ENCODE measurements at regions not wholly inside any gene's neighbourhood (a gene's known extent, or its start where the extent isn't known, plus 50 kb on each side); places are given as distances from the start of the nearest gene placed in this dataset.

- no peak for TF ChIP-seq CTCF (conservative IDR thresholded peaks at IDR 0.05; ENCODE audit: low read depth, low read length)
- no peak overlapping the region for H3K4me3 ChIP-seq (ENCODE audit: low read depth, low read length)
- no peak for DNase-seq (ENCODE audit: low read depth)
Measured at GRCh38 chr3:72203613-72204349, 418.8 kb upstream of the PROK2 start.

- H3K4me3 ChIP-seq (ENCODE audit: low read depth, low read length): no peak overlapping the region
- TF ChIP-seq CTCF (conservative IDR thresholded peaks at IDR 0.05; ENCODE audit: low read depth, low read length): no peak
Measured at GRCh38 chr3:72203105-72203504, 418.2 kb upstream of the PROK2 start.

GRCh38 chr3:72200332-72200731 is 415.4 kb upstream of the PROK2 start:
- no peak for DNase-seq (ENCODE audit: low read depth)
- no peak overlapping the region for H3K4me3 ChIP-seq (ENCODE audit: low read depth, low read length)

More at GRCh38 chr3:72203105-72203504, 418.2 kb upstream of the PROK2 start:
- DNase-seq (ENCODE audit: low read depth): no peak

GRCh38 chr3:72199530-72199929 is 414.6 kb upstream of the PROK2 start:
- no peak for DNase-seq (ENCODE audit: low read depth)
- no peak for TF ChIP-seq CTCF (conservative IDR thresholded peaks at IDR 0.05; ENCODE audit: low read depth, low read length)
- no peak overlapping the region for H3K4me3 ChIP-seq (ENCODE audit: low read depth, low read length)

More at GRCh38 chr3:72200332-72200731, 415.4 kb upstream of the PROK2 start:
- no peak for TF ChIP-seq CTCF (conservative IDR thresholded peaks at IDR 0.05; ENCODE audit: low read depth, low read length)

GRCh38 chr3:72196377-72196929 is 411.5 kb upstream of the PROK2 start:
- no peak for TF ChIP-seq CTCF (conservative IDR thresholded peaks at IDR 0.05; ENCODE audit: low read depth, low read length)
- no peak overlapping the region for H3K4me3 ChIP-seq (ENCODE audit: low read depth, low read length)
- no peak for DNase-seq (ENCODE audit: low read depth)

- TF ChIP-seq CTCF (conservative IDR thresholded peaks at IDR 0.05; ENCODE audit: low read depth, low read length): no peak
- DNase-seq (ENCODE audit: low read depth): no peak
- H3K4me3 ChIP-seq (ENCODE audit: low read depth, low read length): no peak overlapping the region
Measured at GRCh38 chr3:72195895-72196294, 410.9 kb upstream of the PROK2 start.

GRCh38 chr3:72194458-72194857 is 409.5 kb upstream of the PROK2 start:
- no peak overlapping the region for H3K4me3 ChIP-seq (ENCODE audit: low read depth, low read length)
- no peak for TF ChIP-seq CTCF (conservative IDR thresholded peaks at IDR 0.05; ENCODE audit: low read depth, low read length)
- DNase-seq (ENCODE audit: low read depth): no peak

All from choroid plexus epithelial cell (primary cell).